ENCODE measurements at regions not wholly inside any gene's neighbourhood (a gene's known extent, or its start where the extent isn't known, plus 50 kb on each side); places are given as distances from the start of the nearest gene placed in this dataset.

DNA sequence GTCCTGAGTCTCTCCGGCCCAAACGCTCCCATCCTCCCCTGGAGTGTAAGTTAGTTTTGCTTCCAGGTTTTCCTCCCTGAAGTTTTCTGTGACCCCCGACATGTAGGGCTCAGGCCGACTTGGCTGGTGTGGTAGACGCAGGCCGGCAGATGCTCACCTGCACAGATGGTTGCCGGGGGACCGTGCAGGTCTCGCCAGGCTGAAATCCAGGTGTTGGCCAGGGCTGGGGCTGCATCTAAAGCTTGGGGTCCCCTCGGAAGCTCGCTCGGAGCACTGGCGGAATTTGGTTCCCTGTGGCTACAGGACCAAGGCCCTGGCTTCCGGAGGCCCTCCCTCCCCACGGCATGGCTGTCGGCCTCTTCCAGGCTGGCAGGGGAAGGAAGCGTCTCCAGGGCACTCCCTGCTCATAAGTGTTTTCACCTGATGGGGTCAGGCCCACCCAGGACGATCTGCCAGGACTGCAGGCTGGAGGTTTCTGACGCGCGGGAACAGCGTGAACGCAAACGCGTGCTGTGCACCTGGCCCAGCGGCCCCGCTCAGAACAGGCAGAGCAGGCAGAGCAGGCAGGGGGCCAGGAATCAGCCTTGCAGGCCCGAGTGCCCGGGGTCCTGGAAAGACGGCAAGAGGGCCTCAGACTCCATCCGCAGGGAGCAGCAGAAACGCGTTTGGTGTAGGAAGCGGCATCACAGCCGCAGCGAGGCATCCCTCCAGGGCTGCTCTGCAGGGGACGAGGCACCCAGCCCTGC lies 258.2 kb downstream of the BRD1 start:
- no peak overlapping the region for H3K4me2 ChIP-seq (ENCODE audit: unreplicated experiment)
- H3K79me2 ChIP-seq (ENCODE audit: insufficient read depth), result no peaks in the 10 kb centered on the region
- 46 to 51% methylated on average over 29 to 34 of the region's 37 CpGs for WGBS, 2 experiments (ENCODE audit: low coverage in 1 of 2, low lambda C conversion rate in 2 of 2, missing lambda C conversion rate in 2 of 2)
- in situ Hi-C loops (cut with MboI), result no loop called here
- H3F3A ChIP-seq (ENCODE audit: insufficient read depth), result no peaks in the 10 kb centered on the region
- H3K4me1 ChIP-seq (ENCODE audit: insufficient read depth), result no peaks in the 10 kb centered on the region
- no peak overlapping the region for H3K4me3 ChIP-seq
- no peak overlapping the region for H3K9ac ChIP-seq
- H2AFZ ChIP-seq, result no peak overlapping the region
- DNase-seq, result no peak
- H3K27ac ChIP-seq, result no peak overlapping the region
- H3K27me3 ChIP-seq (replicated peaks; ENCODE audit: insufficient read depth), result no peaks in the 10 kb centered on the region
- no peaks in the 10 kb centered on the region for H4K20me1 ChIP-seq (ENCODE audit: insufficient read depth)
- H3K36me3 ChIP-seq (ENCODE audit: low read depth), result no peaks in the 10 kb centered on the region
- TF ChIP-seq EZH2phosphoT487 (IDR thresholded peaks at IDR 0.05; ENCODE audit: insufficient read depth, low read depth) (no peak), EZH2 (IDR thresholded peaks at IDR 0.05; ENCODE audit: insufficient read depth, poor library complexity, severe bottlenecking) (no peak)
- no peaks in the 10 kb centered on the region for H3K9me3 ChIP-seq (ENCODE audit: low read depth)
- H3K9me2 ChIP-seq (ENCODE audit: insufficient read depth), result no peaks in the 10 kb centered on the region

DNA sequence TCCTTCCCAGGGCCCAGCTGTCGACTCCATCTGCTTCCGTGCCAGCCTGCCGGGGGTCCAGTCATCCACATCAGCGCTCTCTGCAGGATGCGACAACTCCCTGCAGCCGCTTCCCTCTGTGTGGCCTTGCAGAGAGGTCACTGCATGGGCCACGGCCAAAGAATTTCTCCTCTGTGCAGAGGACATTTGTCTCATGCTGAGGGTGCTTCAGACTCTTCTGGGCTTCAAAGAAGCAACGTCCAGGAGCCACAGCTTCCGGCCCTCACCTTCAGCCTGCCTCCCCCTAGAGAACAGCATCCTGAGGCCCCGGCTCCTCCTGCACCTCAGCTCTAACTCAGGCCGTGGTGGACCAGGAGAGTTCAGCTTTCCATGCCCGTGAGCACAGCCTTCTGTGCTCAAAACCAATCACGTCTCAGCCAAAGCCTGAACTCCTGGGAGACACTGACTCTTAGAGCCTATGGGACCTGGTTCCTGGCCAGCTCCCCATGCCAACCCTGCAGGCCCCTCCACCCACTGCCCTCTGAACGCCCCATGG lies 258.9 kb downstream of the BRD1 start:
- Histone ChIP-seq H4K20me1 (ENCODE audit: insufficient read depth) (no peaks in the 10 kb centered on the region), H3K9me2 (ENCODE audit: insufficient read depth) (no peaks in the 10 kb centered on the region)
- WGBS, 2 experiments (ENCODE audit: low coverage in 1 of 2, low lambda C conversion rate in 2 of 2, missing lambda C conversion rate in 2 of 2), result 24 to 25% methylated on average over 14 of the region's 14 CpGs

DNA sequence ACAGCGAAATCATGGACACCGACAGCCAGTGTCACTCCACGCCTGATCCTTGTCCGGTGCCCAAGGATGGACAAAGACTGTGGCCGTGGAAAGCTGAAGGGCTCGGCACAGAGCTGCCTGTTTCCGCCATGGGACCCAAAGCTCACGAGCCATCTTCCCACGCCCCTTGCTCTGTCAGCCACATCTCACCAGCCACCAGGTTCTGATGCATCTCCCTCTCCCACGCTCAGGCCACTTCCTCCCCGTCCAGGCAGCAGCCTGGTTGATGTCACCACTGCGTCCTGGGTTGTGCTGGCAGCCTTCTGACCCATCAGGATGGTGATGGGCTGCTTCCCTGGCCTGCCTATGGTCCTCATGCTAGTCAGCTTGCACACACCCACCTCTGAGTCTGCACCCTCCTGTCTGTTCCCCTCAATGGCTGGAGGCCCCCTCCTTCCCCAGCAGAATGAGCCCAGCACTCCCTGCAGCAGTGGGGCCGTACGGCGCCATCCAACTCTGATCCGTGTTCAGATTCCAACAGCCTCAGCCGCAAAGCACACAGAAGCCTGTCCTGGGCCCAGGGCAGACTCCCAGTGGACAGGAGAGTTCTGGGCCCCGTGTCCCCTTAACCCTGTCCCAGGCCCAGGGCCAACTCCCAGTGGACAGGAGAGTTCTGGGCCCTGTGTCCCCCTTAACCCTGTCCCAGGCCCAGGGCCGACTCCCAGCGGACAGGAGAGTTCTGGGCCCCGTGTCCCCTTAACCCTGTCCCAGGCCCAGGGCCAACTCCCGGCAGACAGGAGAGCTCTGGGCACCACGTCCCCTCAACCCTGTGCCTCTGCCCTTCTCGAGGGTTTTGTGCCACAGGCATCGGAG lies 259.5 kb downstream of the BRD1 start:
- Histone ChIP-seq H3K9me3 (ENCODE audit: low read depth) (no peaks in the 10 kb centered on the region), H3K4me1 (ENCODE audit: insufficient read depth) (no peaks in the 10 kb centered on the region), H3K4me2 (ENCODE audit: unreplicated experiment) (no peak overlapping the region), H3F3A (ENCODE audit: insufficient read depth) (no peaks in the 10 kb centered on the region), H4K20me1 (ENCODE audit: insufficient read depth) (no peaks in the 10 kb centered on the region), H3K9ac (no peak overlapping the region), H3K27ac (no peak overlapping the region), H2AFZ (no peak overlapping the region), H3K36me3 (ENCODE audit: low read depth) (no peaks in the 10 kb centered on the region), H3K4me3 (no peak overlapping the region), H3K27me3 (replicated peaks; ENCODE audit: insufficient read depth) (no peaks in the 10 kb centered on the region), H3K9me2 (ENCODE audit: insufficient read depth) (no peaks in the 10 kb centered on the region), H3K79me2 (ENCODE audit: insufficient read depth) (no peaks in the 10 kb centered on the region)
- DNase-seq, result no peak
- in situ Hi-C loops (cut with MboI), result no loop called here
- 30 to 31% methylated on average over 21 to 24 of the region's 25 CpGs for WGBS, 2 experiments (ENCODE audit: low coverage in 1 of 2, low lambda C conversion rate in 2 of 2, missing lambda C conversion rate in 2 of 2)
- TF ChIP-seq EZH2phosphoT487 (IDR thresholded peaks at IDR 0.05; ENCODE audit: insufficient read depth, low read depth), result no peak
- no peak for TF ChIP-seq EZH2 (IDR thresholded peaks at IDR 0.05; ENCODE audit: insufficient read depth, poor library complexity, severe bottlenecking)

More for the DNA sequence above, 258.9 kb downstream of the BRD1 start:
- H2AFZ ChIP-seq, result no peak overlapping the region
- no peak for DNase-seq
- no peaks in the 10 kb centered on the region for H3K36me3 ChIP-seq (ENCODE audit: low read depth)
- no peaks in the 10 kb centered on the region for H3K27me3 ChIP-seq (replicated peaks; ENCODE audit: insufficient read depth)
- H3K4me3 ChIP-seq, result no peak overlapping the region
- no peak overlapping the region for H3K4me2 ChIP-seq (ENCODE audit: unreplicated experiment)
- H3K27ac ChIP-seq, result no peak overlapping the region
- TF ChIP-seq EZH2 (IDR thresholded peaks at IDR 0.05; ENCODE audit: insufficient read depth, poor library complexity, severe bottlenecking) (no peak), EZH2phosphoT487 (IDR thresholded peaks at IDR 0.05; ENCODE audit: insufficient read depth, low read depth) (no peak)
- H3K79me2 ChIP-seq (ENCODE audit: insufficient read depth), result no peaks in the 10 kb centered on the region
- H3K4me1 ChIP-seq (ENCODE audit: insufficient read depth), result no peaks in the 10 kb centered on the region
- H3K9me3 ChIP-seq (ENCODE audit: low read depth), result no peaks in the 10 kb centered on the region
- in situ Hi-C loops (cut with MboI), result no loop called here
- H3K9ac ChIP-seq, result no peak overlapping the region
- no peaks in the 10 kb centered on the region for H3F3A ChIP-seq (ENCODE audit: insufficient read depth)

DNA sequence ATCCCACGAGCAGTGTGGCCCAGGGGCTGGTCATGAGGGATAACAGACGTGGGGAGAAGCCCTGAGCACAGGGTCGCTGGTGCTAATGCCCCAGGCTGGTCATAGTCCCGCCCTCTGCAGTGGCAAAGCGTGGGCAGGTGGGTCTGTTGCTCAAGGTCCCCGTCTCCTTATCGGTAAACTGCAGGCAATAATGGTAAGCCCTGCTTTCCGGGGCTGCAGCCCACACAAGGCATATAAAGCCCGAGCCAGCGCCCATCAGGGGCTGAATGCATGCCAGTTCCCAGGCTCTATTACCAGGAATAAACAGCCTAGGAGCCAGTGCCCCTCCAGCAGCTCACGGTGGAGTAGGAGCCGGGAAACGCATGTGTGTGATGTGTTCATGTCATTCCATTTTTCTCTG lies 261.0 kb downstream of the BRD1 start:
- no peaks in the 10 kb centered on the region for H3K36me3 ChIP-seq (ENCODE audit: low read depth)
- no peak for TF ChIP-seq EZH2 (IDR thresholded peaks at IDR 0.05; ENCODE audit: insufficient read depth, poor library complexity, severe bottlenecking)
- no peak for TF ChIP-seq EZH2phosphoT487 (IDR thresholded peaks at IDR 0.05; ENCODE audit: insufficient read depth, low read depth)
- no peaks in the 10 kb centered on the region for H3K9me2 ChIP-seq (ENCODE audit: insufficient read depth)
- no peak overlapping the region for H3K4me2 ChIP-seq (ENCODE audit: unreplicated experiment)
- in situ Hi-C loops (cut with MboI), result no loop called here
- no peak overlapping the region for H2AFZ ChIP-seq
- H3F3A ChIP-seq (ENCODE audit: insufficient read depth), result no peaks in the 10 kb centered on the region
- no peak overlapping the region for H3K4me3 ChIP-seq
- H3K27ac ChIP-seq, result no peak overlapping the region
- no peaks in the 10 kb centered on the region for H3K4me1 ChIP-seq (ENCODE audit: insufficient read depth)
- no peak overlapping the region for H3K9ac ChIP-seq
- no peak for DNase-seq
- no peaks in the 10 kb centered on the region for H4K20me1 ChIP-seq (ENCODE audit: insufficient read depth)
- WGBS, 2 experiments (ENCODE audit: low coverage in 1 of 2, low lambda C conversion rate in 2 of 2, missing lambda C conversion rate in 2 of 2), result 28 to 30% methylated on average over 13 of the region's 13 CpGs
- no peaks in the 10 kb centered on the region for H3K27me3 ChIP-seq (replicated peaks; ENCODE audit: insufficient read depth)
- H3K9me3 ChIP-seq (ENCODE audit: low read depth), result no peaks in the 10 kb centered on the region
- H3K79me2 ChIP-seq (ENCODE audit: insufficient read depth), result no peaks in the 10 kb centered on the region
